NOMO-1 treated with dmso at 0.1 percent for 144 hours (cell line): ENCODE measurements at regions not wholly inside any gene's neighbourhood (a gene's known extent, or its start where the extent isn't known, plus 50 kb on each side); places are given as distances from the start of the nearest gene placed in this dataset.
"Not testable (repeated sequence)": the region's sequence is repeated elsewhere in the genome, so short reads cannot be mapped to it uniquely, and the experiment has no call there.

ENCODE experiments used
- DNase-seq: peaks from one replicate; lab custom pipeline; 2025; ENCODE audit not compliant: unreplicated experiment; lab: John Stamatoyannopoulos, UW

DNA sequence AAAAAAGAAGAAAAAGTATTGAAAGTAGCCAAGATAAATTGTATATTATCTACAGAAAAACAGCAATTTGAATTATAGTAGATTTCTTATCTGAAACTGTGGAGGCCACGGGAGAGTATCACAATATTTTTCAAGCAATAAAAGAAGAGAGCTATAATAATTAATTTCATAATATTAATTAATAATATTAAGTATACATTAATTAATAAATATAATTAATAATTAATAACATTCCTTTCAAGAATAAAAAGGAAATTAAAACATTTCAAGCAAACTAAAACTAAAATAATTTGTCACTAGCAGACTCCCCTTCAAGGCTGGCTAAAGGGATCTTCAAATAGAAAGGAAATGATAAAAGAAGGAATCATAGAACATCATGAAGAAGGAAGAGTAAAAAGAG is 372.7 kb upstream of the KYNU start:
- no peak for DNase-seq

DNA sequence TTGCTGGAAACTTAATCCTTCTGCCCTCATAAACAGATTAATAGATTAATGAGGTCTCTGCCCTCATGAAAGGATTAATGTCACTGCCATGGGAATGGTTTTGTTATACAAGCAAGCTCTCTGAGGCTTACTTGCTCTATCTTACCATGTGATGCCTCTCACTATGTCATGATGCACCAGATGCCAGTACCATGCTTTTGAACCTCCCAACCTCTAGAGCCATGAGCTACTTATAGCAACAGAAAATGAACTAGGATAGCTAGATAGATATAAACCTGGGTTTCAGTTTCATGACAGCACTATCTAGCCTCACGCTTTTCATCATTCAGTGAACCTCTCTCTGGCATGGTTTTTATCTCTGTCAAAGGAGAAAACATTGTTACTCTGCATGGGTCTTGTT is 371.6 kb upstream of the LRP1B start:
- no peak for DNase-seq

DNA sequence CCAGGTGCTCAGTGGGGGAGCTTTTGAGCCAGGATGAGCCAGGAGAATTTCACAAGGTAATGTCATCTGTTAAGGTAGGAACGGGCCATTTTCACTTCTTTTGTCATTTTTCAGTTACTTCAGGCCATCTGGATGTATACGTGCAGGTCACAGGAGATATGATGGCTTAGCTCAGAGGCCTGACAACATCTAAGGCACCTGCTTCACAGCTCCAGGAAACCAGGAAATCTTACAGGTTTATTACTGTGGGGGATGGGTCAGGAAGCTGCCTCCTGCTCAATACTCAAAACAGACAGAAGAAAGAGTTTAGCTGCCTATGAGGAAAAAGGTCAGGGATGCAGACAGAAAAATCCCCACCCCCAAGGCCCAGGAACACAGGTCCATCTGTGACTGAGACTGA is 364.3 kb upstream of the LRP1B start:
- no peak for DNase-seq

DNA sequence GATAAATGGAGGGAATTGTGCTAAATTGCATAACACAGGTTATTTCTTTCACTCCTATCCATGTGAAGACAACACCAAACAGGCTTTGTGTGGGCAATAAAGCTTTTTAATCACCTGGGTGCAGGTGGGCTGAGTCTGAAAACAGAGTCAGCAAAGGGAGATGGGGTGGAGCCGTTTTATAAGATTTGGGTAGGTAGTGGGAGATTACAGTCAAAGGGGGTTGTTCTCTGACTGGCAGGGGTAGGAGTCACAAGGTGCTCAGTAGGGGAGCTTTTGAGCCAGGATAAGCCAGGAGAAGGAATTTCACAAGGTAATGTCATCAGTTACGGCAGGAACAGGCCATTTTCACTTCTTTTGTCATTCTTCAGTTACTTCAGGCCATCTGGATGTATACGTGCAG is 358.8 kb upstream of the LRP1B start:
- not testable (repeated sequence) for DNase-seq

DNA sequence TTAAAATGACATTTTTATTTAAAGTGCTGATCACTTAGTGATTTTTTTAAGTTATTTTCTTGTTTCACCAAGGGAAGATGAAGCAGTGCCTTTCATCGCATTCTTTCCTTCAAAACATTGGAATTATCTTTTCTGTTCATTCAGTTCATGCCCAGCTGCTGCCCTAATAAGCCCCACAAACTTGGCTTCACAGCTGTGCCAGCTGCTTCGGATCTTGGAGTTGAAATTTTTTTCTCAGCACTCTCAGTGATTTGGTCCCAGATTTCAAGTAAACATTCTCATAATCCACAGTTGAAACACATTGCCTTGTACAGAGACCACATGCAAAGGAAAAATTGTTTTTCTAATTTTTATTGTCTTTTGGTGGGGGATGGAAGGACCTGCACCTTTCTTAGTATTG is 353.3 kb upstream of the LRP1B start:
- DNase-seq = no peak

DNA sequence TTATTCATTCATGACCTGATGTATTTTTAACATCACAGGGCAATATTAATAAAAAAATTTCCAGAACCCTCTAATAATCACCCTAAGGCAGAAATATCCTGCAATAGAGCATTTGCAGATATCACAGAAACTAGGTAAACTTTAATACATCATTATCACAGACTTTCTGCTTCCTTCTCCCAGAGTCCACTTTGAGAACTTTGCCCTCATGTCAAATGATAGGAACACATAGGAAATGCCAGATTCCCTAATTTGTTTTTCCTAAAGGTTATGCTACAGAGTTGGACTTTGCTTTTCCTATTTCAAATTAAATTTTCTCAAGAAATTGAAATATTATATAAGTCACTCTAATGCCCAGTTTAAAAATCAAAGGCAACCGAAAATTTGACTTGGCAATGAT is 352.8 kb upstream of the LRP1B start:
- DNase-seq = no peak

DNA sequence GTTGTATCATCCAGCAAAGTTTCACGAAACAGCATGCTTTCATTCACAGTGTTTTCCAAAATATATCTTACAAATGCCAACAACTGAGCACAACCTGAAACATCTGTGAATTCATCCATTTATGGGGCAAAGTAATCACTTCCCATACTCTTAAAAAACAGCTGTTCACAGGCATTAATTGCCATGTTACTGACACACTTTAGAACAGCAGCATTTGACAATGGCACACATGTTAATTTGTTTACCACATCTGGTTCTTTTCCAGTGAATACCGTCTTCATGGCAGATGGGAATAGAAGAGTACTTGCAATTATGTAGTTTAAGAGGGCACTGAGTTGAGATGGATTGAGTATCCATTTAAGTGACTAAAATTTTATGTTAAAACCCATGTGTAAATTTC is 347.4 kb upstream of the LRP1B start:
- DNase-seq = no peak

DNA sequence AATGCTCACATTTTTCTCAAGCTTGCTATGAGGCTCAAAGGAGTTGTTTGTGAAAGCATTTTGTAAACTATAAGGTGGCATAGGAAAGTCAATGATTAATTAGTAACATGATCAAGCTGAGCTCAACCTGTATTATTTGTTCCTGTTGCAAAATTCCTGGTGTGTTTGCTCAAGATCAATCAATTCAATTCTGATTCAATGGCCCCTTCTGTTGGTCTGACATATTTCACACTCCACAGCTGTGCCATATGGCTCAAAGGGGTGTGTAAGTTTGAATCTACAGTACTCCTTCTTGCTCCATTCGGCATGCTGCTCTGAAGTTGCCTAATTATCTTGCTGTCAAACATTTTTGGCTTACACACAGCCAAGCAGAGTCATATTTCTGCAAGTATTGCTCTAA is 341.6 kb upstream of the LRP1B start:
- DNase-seq = no peak

DNA sequence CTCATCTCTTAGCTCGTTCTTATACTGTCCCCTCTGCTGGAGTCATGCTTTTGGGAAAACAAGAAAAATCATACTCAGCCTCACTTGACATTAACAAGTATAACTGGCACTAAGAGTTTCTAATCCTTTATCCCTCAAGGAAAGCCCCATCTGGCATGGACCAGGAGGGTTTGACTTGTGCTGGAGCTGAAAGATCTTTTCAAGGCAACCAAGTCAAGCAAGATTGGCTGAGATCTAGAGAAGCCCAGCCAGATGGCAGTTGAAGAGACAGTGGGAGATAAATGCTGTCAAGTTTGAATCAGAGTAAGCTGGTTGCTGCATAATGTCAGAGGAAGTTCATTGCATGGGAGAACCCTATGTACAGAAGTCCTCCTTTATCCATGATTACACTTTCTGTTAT is 336.5 kb upstream of the LRP1B start:
- no peak for DNase-seq

DNA sequence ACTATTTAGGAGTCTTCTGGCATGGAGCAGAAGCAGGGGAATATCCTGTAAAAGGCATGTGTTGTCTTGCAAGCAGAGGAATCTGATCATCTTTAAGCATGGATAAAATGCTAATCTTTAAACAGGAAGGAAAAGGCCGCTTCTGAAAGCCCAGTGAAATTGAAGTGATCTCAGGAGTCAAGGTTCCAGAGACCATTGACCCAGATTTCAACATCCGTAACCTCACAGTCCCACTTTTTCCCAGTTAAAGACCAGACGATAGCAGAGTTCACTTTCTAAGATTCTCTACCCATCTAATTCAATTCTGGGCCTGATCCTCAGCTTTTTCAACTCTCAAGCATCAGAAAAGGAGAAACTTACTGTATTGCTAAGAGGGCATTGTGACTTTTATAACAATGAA is 332.2 kb upstream of the LRP1B start:
- DNase-seq = no peak

DNA sequence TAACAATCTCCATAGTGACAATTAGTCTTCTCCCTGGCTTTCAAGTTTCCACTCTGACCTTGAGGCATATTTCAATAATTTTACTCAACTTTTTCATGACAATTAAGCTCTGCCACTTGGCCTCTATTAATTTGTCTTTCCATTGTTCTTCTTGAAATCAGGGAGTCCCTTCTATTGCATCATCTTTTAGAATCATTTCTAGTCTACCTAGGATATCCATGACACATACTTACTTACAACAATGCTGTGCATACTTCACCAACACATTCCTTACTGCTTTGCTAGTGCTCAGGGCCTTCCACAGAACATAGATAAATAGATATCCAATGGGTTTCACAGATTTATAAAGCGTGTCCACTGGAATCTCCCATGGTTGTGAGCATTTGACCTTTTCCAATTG is 331.5 kb upstream of the LRP1B start:
- no peak for DNase-seq

DNA sequence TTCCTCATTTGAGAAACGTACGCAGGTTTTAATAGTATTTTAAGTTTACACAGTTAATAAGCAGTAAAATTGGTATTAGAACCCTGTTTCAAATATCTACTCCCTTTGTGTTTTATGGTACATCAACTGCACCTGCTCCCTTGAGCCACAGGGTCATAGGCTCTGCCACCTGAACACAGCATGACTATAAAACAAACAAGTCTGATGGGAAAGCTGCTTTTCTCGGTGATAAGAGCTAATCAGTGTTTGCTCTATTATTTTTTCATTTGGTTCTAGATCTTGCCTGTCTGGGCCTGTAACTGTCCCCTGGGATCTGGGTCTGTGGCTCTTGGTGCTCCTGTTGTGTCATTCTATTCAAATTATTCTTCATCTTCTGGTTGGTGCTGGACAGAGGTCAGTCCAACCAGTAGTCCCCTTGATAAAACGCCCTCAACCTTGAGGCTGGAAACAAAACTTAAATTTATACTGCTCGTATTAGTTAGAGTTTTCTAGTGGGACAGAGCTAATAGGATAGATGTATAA is 314.8 kb upstream of the LRP1B start:
- no peak for DNase-seq

DNA sequence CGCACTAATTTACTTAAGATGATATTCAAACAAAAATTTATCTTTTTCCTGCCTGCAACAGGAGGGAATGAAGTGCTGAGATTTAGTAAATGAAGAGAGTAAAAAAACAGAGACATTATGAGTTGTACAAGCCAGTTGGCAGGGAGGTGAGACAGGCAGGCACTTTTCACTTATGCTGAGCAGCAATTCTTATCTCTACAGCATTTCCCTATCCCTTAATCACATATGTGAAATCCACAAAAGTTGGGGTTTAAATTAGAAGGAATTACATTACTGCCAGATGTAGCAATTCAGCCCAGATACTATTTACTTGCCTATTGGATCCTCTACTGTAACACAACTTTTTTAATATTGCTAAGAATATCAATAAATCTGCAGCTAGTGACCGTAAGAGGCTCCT is 314.2 kb upstream of the LRP1B start:
- no peak for DNase-seq

DNA sequence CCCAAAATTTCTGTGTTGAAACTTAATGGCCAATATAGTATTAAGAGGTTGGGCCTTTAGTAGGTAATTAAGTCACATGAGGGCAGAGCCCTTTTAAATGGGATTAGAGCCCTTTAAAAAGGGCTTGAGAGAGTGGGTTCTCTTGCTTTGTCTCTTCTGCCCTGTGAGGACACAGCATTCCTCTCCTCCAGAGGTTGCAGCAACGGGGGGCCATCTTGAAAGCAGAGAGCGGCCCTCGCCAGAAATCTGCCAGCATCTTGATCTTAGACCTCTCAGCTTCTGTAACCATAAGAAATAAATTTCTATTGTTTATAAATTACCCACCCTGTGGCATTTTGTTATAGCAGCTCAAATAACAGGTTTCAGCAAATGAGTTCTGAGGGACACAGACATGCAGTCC is 305.0 kb upstream of the LRP1B start:
- DNase-seq = no peak

DNA sequence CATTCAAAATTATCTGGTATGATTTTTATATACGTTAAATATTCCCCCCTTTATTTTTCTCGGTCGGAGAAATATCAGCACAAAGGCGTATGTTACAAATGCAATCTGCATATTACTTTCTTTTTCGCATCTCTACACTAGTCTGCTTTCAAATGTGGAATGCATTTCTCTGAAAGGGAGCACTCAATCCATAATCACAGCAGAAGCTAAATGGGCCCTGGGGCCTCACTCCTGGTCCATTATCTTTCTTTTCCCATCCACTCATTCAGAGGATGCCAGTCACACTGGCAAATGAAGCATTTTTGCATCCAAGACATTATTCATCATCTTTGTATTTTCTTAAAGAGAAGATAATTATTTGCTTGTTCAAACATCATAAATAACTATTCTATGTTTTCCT is 295.2 kb upstream of the LRP1B start:
- no peak for DNase-seq

DNA sequence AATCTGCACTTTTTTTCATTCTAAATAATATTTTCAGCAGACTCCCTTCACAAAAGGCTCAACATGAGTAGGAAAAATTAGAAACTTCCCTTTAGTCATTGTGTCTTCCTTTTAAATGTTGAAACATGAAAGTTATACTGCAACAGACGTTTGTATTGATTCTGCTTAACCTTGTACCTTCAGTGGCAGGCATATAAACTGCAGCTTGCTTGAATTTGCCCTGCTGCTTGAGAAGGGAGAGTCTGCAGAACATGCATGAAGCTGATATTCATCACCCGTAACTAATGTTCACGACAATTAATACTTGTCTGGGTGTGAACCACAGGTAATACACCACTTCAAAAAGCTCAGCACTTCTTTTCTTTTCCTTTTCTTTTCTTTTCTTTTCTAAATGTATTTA is 294.7 kb upstream of the LRP1B start:
- DNase-seq = no peak

DNA sequence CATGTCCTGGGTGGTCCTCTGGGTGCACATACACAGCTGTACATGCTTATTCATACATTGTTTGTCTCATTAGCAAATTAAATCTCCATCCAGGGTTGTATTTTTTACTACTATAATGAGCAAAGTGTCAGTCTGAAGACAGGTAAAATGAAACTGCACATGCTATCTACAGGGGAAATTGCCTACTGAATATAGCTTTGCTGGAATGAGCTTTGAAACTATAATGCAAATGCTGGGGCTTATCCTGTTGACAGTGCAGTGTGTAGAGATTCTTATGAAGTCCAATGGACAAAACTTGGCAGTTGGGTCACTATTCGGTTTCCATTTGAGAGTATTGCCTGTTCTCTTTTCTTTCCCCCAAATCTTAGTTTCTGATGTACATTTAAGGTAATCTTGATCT is 292.8 kb upstream of the LRP1B start:
- DNase-seq = no peak

DNA sequence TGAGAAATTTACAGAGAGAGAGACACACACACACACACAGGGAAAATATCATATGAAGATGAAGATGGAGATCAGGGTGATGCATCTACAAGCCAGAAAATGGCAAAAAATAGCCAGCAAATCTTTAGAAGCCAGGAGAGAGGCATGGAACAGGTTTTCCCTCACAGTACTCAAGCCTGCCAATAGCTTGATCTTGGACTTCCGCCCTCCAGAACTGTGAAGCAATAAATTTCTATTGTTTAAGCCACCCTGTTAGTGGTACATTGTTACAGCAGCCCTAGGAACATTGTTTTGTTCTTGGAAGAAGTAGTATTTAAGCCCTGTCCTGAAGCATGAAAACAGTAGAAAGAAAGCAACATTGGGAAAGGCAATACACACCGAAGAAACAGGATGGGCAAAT is 292.0 kb upstream of the LRP1B start:
- no peak for DNase-seq

DNA sequence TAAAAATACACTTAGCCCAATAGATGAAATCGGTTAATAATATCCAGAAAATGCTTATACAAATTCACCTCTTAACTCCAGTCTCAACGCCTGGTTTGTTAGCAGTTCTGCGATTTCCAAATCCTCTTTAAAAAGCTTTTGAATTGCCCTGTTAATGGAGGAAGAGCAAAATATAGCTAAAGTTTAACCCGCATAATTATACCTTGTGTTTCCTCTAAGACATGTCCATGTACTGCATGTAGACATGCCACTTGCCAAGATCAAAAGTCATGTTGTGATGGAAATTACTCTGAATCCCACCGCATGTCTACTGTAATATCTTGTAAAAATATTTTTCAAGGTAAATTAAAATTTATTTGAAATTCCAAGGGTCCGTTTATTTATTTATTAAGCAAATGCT is 291.2 kb upstream of the LRP1B start:
- no peak for DNase-seq

DNA sequence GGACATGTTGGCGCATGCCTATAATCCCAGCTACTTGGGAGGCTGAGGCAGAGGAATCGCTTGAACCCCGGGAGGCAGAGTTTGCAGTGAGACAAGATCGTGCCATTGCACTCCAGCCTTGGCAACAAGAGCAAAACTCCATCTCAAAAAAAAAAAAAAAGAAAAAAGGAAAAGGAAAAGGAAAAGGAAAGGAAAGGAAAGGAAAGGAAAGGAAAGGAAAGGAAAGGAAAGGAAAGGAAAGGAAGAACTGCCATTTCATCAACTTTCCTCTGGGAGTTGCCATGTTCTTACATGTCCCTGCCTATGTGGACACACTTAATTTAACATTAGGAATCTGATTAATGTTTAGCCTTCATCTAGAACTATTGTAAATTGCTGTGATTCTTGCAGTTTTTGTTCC is 287.9 kb upstream of the LRP1B start:
- not testable (repeated sequence) for DNase-seq

DNA sequence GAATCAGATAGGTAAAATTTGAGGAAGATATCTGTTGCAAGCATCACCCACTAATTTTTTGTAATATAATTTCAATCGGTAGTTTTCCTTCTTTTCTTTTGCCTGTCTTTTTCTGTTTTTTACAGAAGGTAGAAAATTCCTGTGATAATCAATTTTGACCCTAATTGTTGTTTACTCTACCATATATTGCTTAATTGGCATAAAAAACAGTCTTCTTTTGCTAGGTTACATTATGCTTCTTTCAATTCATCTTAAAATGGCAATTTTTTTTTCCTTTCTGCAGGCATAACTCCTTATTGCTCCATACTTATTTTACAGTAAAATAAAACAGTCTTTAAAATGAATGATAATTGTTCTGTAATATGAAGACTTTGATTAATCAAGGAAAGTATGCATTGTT is 286.2 kb upstream of the LRP1B start:
- DNase-seq = no peak

DNA sequence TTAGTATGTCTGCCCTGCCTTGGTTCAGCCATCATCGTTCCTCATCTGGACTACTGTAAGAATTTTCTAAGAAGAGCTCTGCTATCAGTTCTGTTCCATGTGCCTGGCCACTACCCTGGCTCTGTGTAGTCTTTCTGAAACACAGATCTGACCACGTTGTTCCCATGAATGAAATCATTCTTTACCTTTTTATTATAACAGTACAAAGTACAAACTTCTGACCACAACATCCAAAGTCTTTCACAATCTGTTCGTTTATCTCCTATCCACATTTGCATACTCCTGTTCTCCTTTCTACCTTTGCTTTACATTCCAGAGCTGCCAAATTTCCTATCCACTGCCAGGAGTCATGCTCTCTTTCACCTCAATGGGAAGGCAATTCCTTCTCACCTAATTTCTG is 284.6 kb upstream of the LRP1B start:
- DNase-seq = no peak

DNA sequence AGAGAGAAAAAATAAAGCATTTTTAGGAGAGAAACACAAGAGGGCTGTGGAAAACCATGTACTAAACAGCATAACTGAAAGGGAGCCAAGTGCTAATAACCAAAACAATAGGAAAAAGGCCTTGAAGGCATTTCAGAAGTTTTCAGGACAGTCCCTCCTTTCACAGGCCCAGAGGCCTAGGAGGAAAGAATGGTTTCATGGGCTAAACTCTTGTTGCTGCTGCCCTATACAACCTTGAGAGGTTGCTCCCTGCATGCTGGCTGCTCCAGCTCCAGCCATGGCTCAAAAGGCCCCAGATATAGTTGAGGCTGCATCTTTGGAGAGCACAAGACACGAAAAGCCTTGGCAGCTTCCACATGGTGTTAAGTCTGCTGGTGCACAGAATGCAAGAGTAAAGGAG is 267.4 kb upstream of the LRP1B start:
- DNase-seq = no peak

DNA sequence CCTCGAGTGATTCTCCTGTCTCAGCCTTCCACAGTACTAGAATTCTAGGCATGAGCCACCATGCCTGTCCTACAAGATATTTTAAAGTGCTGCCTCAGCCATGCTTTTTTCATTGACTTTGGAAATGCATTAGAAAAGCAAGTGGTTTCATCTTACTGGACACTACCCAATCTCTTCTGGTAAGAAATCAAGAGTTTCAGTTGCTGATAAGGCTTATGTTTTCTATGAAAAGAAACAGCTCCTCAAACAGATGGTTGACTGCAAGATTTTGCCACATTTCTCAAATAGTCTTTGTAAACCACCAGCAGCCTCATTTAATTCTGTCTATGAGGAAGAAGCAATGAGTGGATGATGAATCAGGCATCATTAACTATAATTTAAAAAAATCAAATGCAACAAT is 264.5 kb upstream of the LRP1B start:
- no peak for DNase-seq
